ENCODE measurements at regions not wholly inside any gene's neighbourhood (a gene's known extent, or its start where the extent isn't known, plus 50 kb on each side); places are given as distances from the start of the nearest gene placed in this dataset.

- no peak for DNase-seq (ENCODE audit: low read depth)
- H3K4me3 ChIP-seq (ENCODE audit: low read depth, low read length), result no peak overlapping the region
- TF ChIP-seq, protein P1, sequence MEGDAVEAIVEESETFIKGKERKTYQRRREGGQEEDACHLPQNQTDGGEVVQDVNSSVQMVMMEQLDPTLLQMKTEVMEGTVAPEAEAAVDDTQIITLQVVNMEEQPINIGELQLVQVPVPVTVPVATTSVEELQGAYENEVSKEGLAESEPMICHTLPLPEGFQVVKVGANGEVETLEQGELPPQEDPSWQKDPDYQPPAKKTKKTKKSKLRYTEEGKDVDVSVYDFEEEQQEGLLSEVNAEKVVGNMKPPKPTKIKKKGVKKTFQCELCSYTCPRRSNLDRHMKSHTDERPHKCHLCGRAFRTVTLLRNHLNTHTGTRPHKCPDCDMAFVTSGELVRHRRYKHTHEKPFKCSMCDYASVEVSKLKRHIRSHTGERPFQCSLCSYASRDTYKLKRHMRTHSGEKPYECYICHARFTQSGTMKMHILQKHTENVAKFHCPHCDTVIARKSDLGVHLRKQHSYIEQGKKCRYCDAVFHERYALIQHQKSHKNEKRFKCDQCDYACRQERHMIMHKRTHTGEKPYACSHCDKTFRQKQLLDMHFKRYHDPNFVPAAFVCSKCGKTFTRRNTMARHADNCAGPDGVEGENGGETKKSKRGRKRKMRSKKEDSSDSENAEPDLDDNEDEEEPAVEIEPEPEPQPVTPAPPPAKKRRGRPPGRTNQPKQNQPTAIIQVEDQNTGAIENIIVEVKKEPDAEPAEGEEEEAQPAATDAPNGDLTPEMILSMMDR (IDR thresholded peaks at IDR 0.05; ENCODE audit: control insufficient read depth, extremely low read depth, insufficient read depth), result no peak
Measured at GRCh38 chr20:61065853-61066252, 186.2 kb upstream of the CDH4 start.

GRCh38 chr20:61066526-61066925, 185.5 kb upstream of the CDH4 start:
- TF ChIP-seq, protein P1 (IDR thresholded peaks at IDR 0.05; ENCODE audit: control insufficient read depth, extremely low read depth, insufficient read depth), result no peak
- DNase-seq (ENCODE audit: low read depth), result no peak
- no peak overlapping the region for H3K4me3 ChIP-seq (ENCODE audit: low read depth, low read length)

DNA sequence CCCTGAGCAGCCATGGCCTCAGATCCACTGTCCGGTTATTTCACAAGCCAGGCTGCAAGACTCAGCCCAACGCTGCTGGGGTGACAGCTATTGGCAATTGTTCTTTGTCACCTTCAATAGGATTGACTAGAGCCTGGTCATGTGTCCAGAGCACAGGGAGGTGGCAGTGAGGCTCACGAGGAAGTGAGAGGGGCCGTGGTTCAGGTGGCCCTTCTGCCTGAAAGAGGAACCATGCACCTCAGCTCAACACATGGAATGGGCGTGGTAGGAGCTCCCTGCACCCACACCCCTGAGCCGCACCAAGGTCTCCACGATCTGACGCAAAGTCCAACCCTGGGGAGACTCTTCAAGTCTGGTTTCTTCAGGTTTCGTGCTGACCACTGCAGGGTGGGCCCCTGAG, 184.8 kb upstream of the CDH4 start:
- H3K4me3 ChIP-seq (ENCODE audit: low read depth, low read length), result no peak overlapping the region
- TF ChIP-seq, protein P1 (IDR thresholded peaks at IDR 0.05; ENCODE audit: control insufficient read depth, extremely low read depth, insufficient read depth), result no peak
- no peak for DNase-seq (ENCODE audit: low read depth)

DNA sequence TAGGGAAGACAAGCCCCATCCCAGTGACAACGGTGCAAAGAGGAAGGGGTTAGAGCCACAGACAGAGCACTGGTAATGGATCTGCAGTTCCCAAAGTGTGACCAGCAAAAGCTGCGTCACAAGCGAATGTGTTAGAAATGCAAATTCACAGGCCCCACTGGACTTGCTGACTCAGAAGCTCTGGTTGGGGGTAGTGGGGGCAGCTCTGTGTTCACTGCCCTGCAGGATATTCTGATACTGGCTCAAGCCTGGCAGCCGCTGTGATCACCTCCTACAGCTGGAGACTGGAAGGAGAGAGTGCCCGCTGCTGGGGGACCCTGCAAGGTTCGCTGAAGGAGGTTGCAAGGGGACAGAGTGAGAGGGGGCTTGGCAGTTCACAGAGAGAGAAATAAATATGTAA, 179.7 kb upstream of the CDH4 start:
- H3K4me3 ChIP-seq (ENCODE audit: low read depth, low read length), result no peak overlapping the region
- DNase-seq (ENCODE audit: low read depth), result no peak
- TF ChIP-seq, protein P1 (IDR thresholded peaks at IDR 0.05; ENCODE audit: control insufficient read depth, extremely low read depth, insufficient read depth), result no peak

DNA sequence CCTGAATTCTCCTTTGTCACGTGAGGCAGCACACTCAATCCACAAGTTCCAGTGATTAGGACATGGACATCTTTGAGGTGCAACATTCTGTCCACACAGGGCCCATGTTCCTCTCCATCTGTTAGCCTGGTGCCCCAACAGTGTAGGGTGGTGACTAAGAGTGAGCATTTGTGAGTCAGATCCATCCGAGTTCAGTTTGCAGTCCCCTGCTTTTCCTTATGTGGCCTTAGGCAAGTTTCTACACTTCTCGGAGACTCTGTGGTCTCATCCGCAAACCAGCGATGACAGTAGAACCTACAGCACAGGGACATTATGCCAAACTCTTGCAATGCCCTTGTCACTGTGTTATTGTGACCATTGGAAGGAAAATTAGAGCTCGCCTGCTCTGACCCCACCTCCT, 178.7 kb upstream of the CDH4 start:
- H3K4me3 ChIP-seq (ENCODE audit: low read depth, low read length), result no peak overlapping the region
- no peak for DNase-seq (ENCODE audit: low read depth)
- TF ChIP-seq, protein P1 (IDR thresholded peaks at IDR 0.05; ENCODE audit: control insufficient read depth, extremely low read depth, insufficient read depth), result no peak

DNA sequence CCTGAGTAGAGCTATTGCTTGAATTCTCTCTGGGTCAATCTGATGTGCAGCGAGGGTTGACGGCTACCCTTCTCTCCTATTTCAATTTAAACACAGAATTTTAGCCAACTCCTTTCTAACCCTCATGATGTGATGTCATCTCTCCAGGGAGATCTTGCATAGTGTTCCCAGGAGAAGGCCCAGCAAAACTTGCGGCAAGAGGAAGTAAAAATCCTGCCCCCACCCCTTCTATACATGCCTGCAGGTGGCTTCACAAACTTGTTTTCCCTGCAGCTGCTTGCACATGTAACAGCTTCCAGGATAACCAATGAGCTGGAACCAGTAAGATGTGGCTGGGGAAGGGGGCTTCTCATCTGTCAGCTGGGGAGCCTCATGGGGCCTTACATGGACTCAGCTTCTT, 169.3 kb upstream of the CDH4 start:
- TF ChIP-seq, protein P1 (IDR thresholded peaks at IDR 0.05; ENCODE audit: control insufficient read depth, extremely low read depth, insufficient read depth), result no peak
- DNase-seq (ENCODE audit: low read depth), result no peak
- no peak overlapping the region for H3K4me3 ChIP-seq (ENCODE audit: low read depth, low read length)

DNA sequence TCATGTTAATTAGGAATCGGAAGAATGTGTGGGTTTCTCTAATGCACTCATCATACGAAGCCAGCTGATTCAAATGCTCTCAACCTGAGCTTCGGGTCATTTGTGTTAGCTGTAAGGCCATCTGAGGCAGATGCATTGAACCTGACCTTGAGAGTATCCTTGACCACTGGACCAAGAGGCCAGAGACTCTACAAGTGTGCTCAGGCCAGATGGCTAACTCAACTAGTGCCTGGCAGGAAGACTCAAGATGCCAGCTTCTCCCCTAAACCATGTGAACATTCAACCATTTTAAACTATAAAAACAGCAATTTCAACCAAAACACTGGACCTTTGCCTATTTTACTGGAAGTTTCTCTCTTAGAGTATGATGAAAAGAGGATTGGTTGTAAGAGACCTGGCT, 168.6 kb upstream of the CDH4 start:
- TF ChIP-seq, protein P1 (IDR thresholded peaks at IDR 0.05; ENCODE audit: control insufficient read depth, extremely low read depth, insufficient read depth), result no peak
- H3K4me3 ChIP-seq (ENCODE audit: low read depth, low read length), result no peak overlapping the region
- DNase-seq (ENCODE audit: low read depth), result no peak
